ENCODE measurements at regions not wholly inside any gene's neighbourhood (a gene's known extent, or its start where the extent isn't known, plus 50 kb on each side); places are given as distances from the start of the nearest gene placed in this dataset.

DNA sequence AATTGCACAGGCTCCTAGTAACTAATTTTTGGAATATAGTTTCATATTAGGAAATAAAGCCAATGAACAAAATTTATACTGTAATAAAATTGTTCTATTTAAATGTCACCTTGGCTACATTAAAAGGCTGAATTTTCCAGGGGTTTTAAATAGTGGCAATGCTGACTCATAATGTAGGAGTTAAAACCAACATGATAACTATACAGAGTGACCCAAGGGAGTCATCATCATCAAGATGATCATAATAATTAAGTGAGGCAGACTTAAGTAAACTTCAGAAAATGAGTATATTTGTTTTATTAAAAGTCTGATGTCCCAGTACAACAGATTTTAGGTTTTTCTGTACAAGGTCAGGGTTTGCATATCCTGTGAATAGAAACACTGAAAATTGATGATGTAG, 183.4 kb downstream of the PLPPR4 start:
- DNase-seq (ENCODE audit: extremely low spot score), result no peak
- POLR2A ChIA-PET, result no interaction called here
- CTCF ChIA-PET, result no interaction called here
- no peak for TF ChIP-seq ZNF384 (IDR thresholded peaks at IDR 0.05)
- no peak for TF ChIP-seq LEF1 (IDR thresholded peaks at IDR 0.05; ENCODE audit: borderline replicate concordance)
- no peak for TF ChIP-seq FOXA1 (IDR thresholded peaks at IDR 0.05)
- no peak for TF ChIP-seq SP1 (IDR thresholded peaks at IDR 0.05)

DNA sequence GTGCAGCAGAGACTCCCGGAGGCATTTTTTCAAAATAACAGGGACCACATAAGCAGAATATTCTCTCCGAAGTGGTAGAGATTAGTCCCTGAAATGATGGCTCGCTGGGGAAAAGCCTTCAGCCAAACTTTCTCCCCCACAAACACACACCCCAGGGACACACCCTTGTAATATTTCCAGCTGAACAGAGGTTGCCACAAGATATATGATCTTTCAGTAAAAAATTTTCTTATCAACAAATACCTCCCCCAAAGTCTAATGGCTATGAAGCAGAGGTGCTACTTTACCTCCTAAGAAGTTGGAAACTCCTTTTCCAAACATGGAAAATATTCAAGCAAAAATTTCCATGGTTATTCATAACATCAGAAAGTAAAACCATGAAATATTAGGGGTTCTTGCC, 190.2 kb upstream of the PALMD start:
- CTCF ChIA-PET, result no interaction called here
- POLR2A ChIA-PET, result no interaction called here
- no peak for TF ChIP-seq SP1 (IDR thresholded peaks at IDR 0.05)
- TF ChIP-seq CTBP1 (IDR thresholded peaks at IDR 0.05; ENCODE audit: borderline replicate concordance), result no peak
- TF ChIP-seq BHLHE40 (IDR thresholded peaks at IDR 0.05; ENCODE audit: borderline replicate concordance), result no peak
- no peak for TF ChIP-seq HDGF (IDR thresholded peaks at IDR 0.05; ENCODE audit: borderline replicate concordance)
- no peak for TF ChIP-seq ARNT (IDR thresholded peaks at IDR 0.05)
- TF ChIP-seq TARDBP (IDR thresholded peaks at IDR 0.05), result no peak
- no peak for TF ChIP-seq SUZ12 (IDR thresholded peaks at IDR 0.05)
- TF ChIP-seq FOXM1 (IDR thresholded peaks at IDR 0.05; ENCODE audit: borderline replicate concordance), result no peak
- TF ChIP-seq FOXA1 (IDR thresholded peaks at IDR 0.05), result no peak
- TF ChIP-seq LEF1 (IDR thresholded peaks at IDR 0.05; ENCODE audit: borderline replicate concordance), result no peak
- no peak for TF ChIP-seq ZNF384 (IDR thresholded peaks at IDR 0.05)
- TF ChIP-seq ELF4 (IDR thresholded peaks at IDR 0.05), result no peak
- no peak for DNase-seq (ENCODE audit: extremely low spot score)

- ChIA-PET POLR2A (no interaction called here), CTCF (no interaction called here)
- no peak for DNase-seq (ENCODE audit: extremely low spot score)
- TF ChIP-seq HDGF (IDR thresholded peaks at IDR 0.05; ENCODE audit: borderline replicate concordance), result no peak
- no peak for TF ChIP-seq TARDBP (IDR thresholded peaks at IDR 0.05)
- no peak for TF ChIP-seq ARNT (IDR thresholded peaks at IDR 0.05)
- no peak for TF ChIP-seq SP1 (IDR thresholded peaks at IDR 0.05)
- TF ChIP-seq NFRKB (IDR thresholded peaks at IDR 0.05), result no peak
- TF ChIP-seq SUZ12 (IDR thresholded peaks at IDR 0.05), result no peak
- no peak for TF ChIP-seq FOXK2 (IDR thresholded peaks at IDR 0.05)
- TF ChIP-seq FOXM1 (IDR thresholded peaks at IDR 0.05; ENCODE audit: borderline replicate concordance), result no peak
- no peak for TF ChIP-seq ZNF384 (IDR thresholded peaks at IDR 0.05)
- no peak for TF ChIP-seq ELF4 (IDR thresholded peaks at IDR 0.05)
- TF ChIP-seq FOXA1 (IDR thresholded peaks at IDR 0.05), result no peak
- no peak for TF ChIP-seq CTBP1 (IDR thresholded peaks at IDR 0.05; ENCODE audit: borderline replicate concordance)
- TF ChIP-seq L3MBTL2 (conservative IDR thresholded peaks at IDR 0.05), result no peak
- no peak for TF ChIP-seq LEF1 (IDR thresholded peaks at IDR 0.05; ENCODE audit: borderline replicate concordance)
- TF ChIP-seq PKNOX1 (IDR thresholded peaks at IDR 0.05), result no peak
- TF ChIP-seq BHLHE40 (IDR thresholded peaks at IDR 0.05; ENCODE audit: borderline replicate concordance), result no peak
Observed at GRCh38 chr1:99456536-99456935, 189.4 kb upstream of the PALMD start.

DNA sequence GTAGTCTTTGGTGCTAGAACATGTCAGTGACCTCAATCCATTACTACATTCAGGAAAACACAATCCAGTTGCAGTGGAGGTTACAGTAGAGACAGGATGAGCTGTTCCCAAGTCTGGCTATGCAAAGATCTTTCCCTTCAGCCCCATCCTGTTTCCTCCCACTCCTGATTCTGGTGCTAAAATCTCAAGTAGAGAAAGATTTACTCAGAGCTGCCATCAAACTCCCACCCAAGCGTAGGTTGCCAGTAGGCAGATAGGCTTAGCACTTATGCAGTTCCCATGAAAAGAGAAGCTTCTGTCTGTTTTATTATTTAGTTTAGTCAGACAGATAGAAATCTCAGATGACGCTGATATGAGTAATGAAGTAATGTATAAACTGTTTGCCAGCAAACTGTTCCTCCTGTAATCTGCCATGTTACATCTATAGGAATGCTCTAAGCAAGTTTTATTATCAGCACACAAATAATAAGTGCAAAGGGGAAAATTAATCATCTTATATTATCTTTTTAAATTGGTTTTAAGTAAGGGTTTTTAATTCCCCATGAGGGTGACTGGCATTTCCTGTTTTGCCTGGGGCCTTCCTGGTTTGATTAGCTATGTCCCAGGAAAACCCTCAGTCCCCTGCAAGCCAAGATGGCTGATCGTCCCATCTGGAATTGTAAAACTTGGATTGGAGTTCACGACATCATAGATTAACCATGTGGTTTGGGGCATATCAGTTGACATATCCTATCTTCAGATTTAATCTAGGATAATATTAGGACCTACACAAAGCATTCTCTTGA, 188.3 kb upstream of the PALMD start:
- POLR2A ChIA-PET, result no interaction called here
- TF ChIP-seq ARNT (IDR thresholded peaks at IDR 0.05), result no peak
- TF ChIP-seq PKNOX1 (IDR thresholded peaks at IDR 0.05), result no peak
- CTCF ChIA-PET, result no interaction called here
- no peak for DNase-seq (ENCODE audit: extremely low spot score)

GRCh38 chr1:99461499-99461898, 184.4 kb upstream of the PALMD start:
- ChIA-PET CTCF (interaction anchor here (0.7 kb wide), 1 partner anchor 20 kb away, joined by 3 read pairs; no protein-coding TSS in a partner anchor), POLR2A (no interaction called here)
- no peak for TF ChIP-seq LEF1 (IDR thresholded peaks at IDR 0.05; ENCODE audit: borderline replicate concordance)
- TF ChIP-seq PKNOX1 (IDR thresholded peaks at IDR 0.05), result no peak
- no peak for TF ChIP-seq HDGF (IDR thresholded peaks at IDR 0.05; ENCODE audit: borderline replicate concordance)
- no peak for TF ChIP-seq SP1 (IDR thresholded peaks at IDR 0.05)
- TF ChIP-seq FOXK2 (IDR thresholded peaks at IDR 0.05), result no peak
- no peak for TF ChIP-seq L3MBTL2 (conservative IDR thresholded peaks at IDR 0.05)
- no peak for TF ChIP-seq CTBP1 (IDR thresholded peaks at IDR 0.05; ENCODE audit: borderline replicate concordance)
- TF ChIP-seq ARNT (IDR thresholded peaks at IDR 0.05), result no peak
- TF ChIP-seq SUZ12 (IDR thresholded peaks at IDR 0.05), result no peak
- no peak for TF ChIP-seq TARDBP (IDR thresholded peaks at IDR 0.05)
- no peak for TF ChIP-seq BHLHE40 (IDR thresholded peaks at IDR 0.05; ENCODE audit: borderline replicate concordance)

GRCh38 chr1:99464738-99465137, 181.2 kb upstream of the PALMD start:
- TF ChIP-seq SP1 (IDR thresholded peaks at IDR 0.05) (no peak), ELF4 (IDR thresholded peaks at IDR 0.05) (no peak), SUZ12 (IDR thresholded peaks at IDR 0.05) (no peak), PKNOX1 (IDR thresholded peaks at IDR 0.05) (no peak), FOXK2 (IDR thresholded peaks at IDR 0.05) (no peak), HDGF (IDR thresholded peaks at IDR 0.05; ENCODE audit: borderline replicate concordance) (no peak), LEF1 (IDR thresholded peaks at IDR 0.05; ENCODE audit: borderline replicate concordance) (no peak), CTBP1 (IDR thresholded peaks at IDR 0.05; ENCODE audit: borderline replicate concordance) (no peak), ARNT (IDR thresholded peaks at IDR 0.05) (no peak), BHLHE40 (IDR thresholded peaks at IDR 0.05; ENCODE audit: borderline replicate concordance) (no peak), L3MBTL2 (conservative IDR thresholded peaks at IDR 0.05) (no peak), ZNF384 (IDR thresholded peaks at IDR 0.05) (no peak), FOXM1 (IDR thresholded peaks at IDR 0.05; ENCODE audit: borderline replicate concordance) (no peak), TARDBP (IDR thresholded peaks at IDR 0.05) (no peak), NFRKB (IDR thresholded peaks at IDR 0.05) (no peak), FOXA1 (IDR thresholded peaks at IDR 0.05) (no peak)
- ChIA-PET CTCF (no interaction called here), POLR2A (no interaction called here)
- DNase-seq (ENCODE audit: extremely low spot score), result no peak

More at GRCh38 chr1:99461499-99461898, 184.4 kb upstream of the PALMD start:
- no peak for DNase-seq (ENCODE audit: extremely low spot score)
